Activated CD4-positive, alpha-beta T cell treated with anti-CD3 and anti-CD28 coated beads for 24 hours (primary cell): ENCODE measurements at regions not wholly inside any gene's neighbourhood (a gene's known extent, or its start where the extent isn't known, plus 50 kb on each side); places are given as distances from the start of the nearest gene placed in this dataset.

Experiments
- DNase-seq, 2 donors: peaks; one replicate each; pipeline ENCODE4 v3.0.0-alpha.2; 2020; ENCODE audit warnings: low read depth in 2 of 2

GRCh38 chr1:67614511-67614934, 70.5 kb upstream of the GADD45A start:
- DNase-seq: no peak

- no peak for DNase-seq
Measured at GRCh38 chr1:67615886-67616285, 69.1 kb upstream of the GADD45A start.

- DNase-seq: no peak
Measured at GRCh38 chr1:67616394-67616985, 68.5 kb upstream of the GADD45A start.

GRCh38 chr1:67618285-67619018, 66.5 kb upstream of the GADD45A start:
- no peak for DNase-seq

GRCh38 chr1:67619080-67619479, 65.9 kb upstream of the GADD45A start:
- DNase-seq: no peak

GRCh38 chr1:67623906-67624305, 61.1 kb upstream of the GADD45A start:
- no peak for DNase-seq

GRCh38 chr1:67624680-67625079, 60.3 kb upstream of the GADD45A start:
- no peak for DNase-seq

- no peak for DNase-seq
Measured at GRCh38 chr1:67626090-67626860, 58.7 kb upstream of the GADD45A start.

- no peak for DNase-seq
Measured at GRCh38 chr1:67626861-67627235, 58.2 kb upstream of the GADD45A start.

- no peak for DNase-seq
Measured at GRCh38 chr1:67627336-67627735, 57.7 kb upstream of the GADD45A start.

GRCh38 chr1:67627906-67628305, 57.1 kb upstream of the GADD45A start:
- DNase-seq: no peak

- DNase-seq: no peak
Measured at GRCh38 chr1:67629370-67630075, 55.5 kb upstream of the GADD45A start.

GRCh38 chr1:67630438-67631045, 54.5 kb upstream of the GADD45A start:
- DNase-seq: no peak

- no peak for DNase-seq
Measured at GRCh38 chr1:67632356-67632755, 52.6 kb upstream of the GADD45A start.

- DNase-seq: no peak
Measured at GRCh38 chr1:67632811-67633655, 52.0 kb upstream of the GADD45A start.

GRCh38 chr1:67634396-67634935, 50.5 kb upstream of the GADD45A start:
- DNase-seq: no peak

- DNase-seq: no peak
Measured at GRCh38 chr1:67635055-67635809, 49.8 kb upstream of the GADD45A start.
